SK-N-SH (cell line): ENCODE measurements at regions not wholly inside any gene's neighbourhood (a gene's known extent, or its start where the extent isn't known, plus 50 kb on each side); places are given as distances from the start of the nearest gene placed in this dataset.

Experiments used
- CTCF ChIP-seq: fragments of 200-600 bp; sonication (generic); IDR thresholded peaks from 2 replicates; pipeline ENCODE4 v1.6.1; 2017; ENCODE audit warnings: antibody characterized with exemption, mild to moderate bottlenecking, moderate library complexity
- FOXM1 ChIP-seq: IDR thresholded peaks from 2 replicates; pipeline ENCODE4 v1.4.0; 2012; ENCODE audit warnings: low read depth, mild to moderate bottlenecking
- GABPA ChIP-seq: IDR thresholded peaks from 2 replicates; pipeline ENCODE4 v1.4.0; 2012; ENCODE audit warnings: low read depth, mild to moderate bottlenecking
- RAD21 ChIP-seq: IDR thresholded peaks from 2 replicates; pipeline ENCODE4 v1.6.1; 2012; ENCODE audit warnings: mild to moderate bottlenecking, low read length
- SIN3A ChIP-seq: IDR thresholded peaks from 2 replicates; pipeline ENCODE4 v1.6.1; 2012; ENCODE audit warnings: low read depth, mild to moderate bottlenecking, low read length, moderate library complexity, borderline replicate concordance
- SMC3 ChIP-seq: IDR thresholded peaks from 2 replicates; pipeline ENCODE4 v1.6.1; 2012; ENCODE audit warnings: low read depth, low read length, improper control_type of control experiment

GRCh38 chr20:53786071-53786444 is 192.4 kb upstream of the ZNF217 start:
- TF ChIP-seq GABPA (no peak), SMC3 (no peak), CTCF (no peak), FOXM1 (no peak), SIN3A (no peak), RAD21 (no peak)
